HG02938 (cell line): ENCODE measurements at regions not wholly inside any gene's neighbourhood (a gene's known extent, or its start where the extent isn't known, plus 50 kb on each side); places are given as distances from the start of the nearest gene placed in this dataset.
A peak's percentile ranks its signal among the peaks of the same experiment; 100 is the strongest.

Source experiments
- ATAC-seq: cut with Tn5 transposase; IDR thresholded peaks from one replicate; pipeline ENCODE4 v1.9.1; 2021; ENCODE audit warnings: mild to moderate bottlenecking, moderate library complexity; ENCODE audit not compliant: unreplicated experiment

- ATAC-seq = no peak
Measured at GRCh38 chr5:56493766-56494165, 260.6 kb upstream of the ANKRD55 start.

GRCh38 chr5:56493308-56493707 is 260.2 kb upstream of the ANKRD55 start:
- ATAC-seq = no peak

GRCh38 chr5:56492812-56493211 is 259.7 kb upstream of the ANKRD55 start:
- no peak for ATAC-seq

GRCh38 chr5:56490971-56491468 is 257.9 kb upstream of the ANKRD55 start:
- no peak for ATAC-seq

GRCh38 chr5:56489272-56489671 is 256.1 kb upstream of the ANKRD55 start:
- ATAC-seq = no peak

- no peak for ATAC-seq
Measured at GRCh38 chr5:56487528-56488115, 254.5 kb upstream of the ANKRD55 start.

- ATAC-seq = no peak
Measured at GRCh38 chr5:56482363-56482762, 249.2 kb upstream of the ANKRD55 start.

GRCh38 chr5:56481428-56482357 is 248.6 kb upstream of the ANKRD55 start:
- ATAC-seq = no peak

DNA sequence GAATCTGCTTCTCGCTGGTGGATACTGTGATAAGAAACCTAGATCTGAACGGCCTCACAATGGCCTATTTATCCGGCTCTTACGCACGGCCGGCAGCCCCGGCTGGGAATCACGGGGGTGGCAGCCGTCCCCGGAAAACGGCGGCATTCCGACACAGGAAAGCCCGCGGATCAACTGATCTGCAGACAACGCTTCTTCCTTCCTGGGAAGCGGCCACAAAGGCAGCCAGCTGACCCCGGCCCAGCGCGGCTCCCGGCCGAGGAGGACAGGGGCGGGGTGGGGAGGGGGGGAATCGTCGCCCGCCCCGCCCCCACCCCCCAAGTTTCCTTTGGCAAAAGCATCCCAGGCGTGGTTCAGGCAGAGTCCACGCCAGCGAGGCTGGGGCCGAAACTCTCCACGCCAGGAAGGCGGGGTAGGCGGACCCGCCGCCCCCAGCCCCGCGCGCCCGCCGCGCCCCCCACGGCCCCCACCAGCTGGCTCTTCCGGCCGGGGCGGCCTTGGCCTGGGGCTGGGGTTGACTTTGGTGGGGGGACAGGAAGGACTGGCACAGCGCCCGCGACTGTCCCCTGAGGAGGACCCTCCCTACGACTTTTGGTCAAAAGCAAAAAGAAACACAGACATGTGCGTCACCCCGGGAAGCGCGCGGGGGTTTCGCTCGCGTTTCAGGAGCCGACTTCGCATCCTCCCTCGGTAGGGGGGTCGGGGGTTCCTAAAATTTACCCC is 247.7 kb upstream of the ANKRD55 start:
- ATAC-seq = peak; percentile 1

DNA sequence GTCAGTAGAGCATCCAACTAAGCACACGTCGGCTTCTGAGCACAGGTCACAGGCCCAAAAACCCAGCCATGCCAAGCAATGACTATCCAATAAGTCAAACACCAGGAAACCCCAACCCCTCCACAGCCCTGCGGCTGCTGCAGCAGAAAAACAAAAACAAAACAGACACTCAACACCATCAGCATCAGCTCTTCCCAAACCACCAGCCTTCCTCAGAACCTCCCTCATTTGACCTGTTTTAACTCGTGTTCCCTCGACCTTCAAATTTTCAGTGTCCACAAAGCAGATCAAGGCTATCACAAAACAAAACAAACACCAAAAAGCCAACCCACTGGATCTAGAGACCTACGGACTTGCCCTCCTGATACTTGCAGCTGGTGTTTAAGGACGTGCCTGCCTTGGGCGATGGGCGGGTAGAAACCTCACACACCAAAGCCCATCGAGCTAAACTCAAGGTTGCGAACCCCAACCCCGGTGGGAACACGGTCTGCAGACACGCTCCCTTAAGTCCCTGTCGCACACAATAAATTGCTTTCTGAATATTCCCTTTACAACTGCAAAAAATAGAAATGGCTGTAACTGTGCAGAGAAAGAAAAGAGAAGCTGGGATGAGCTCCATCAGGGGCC is 247.1 kb upstream of the ANKRD55 start:
- ATAC-seq = peak; percentile 18

- ATAC-seq = peak; percentile 46
Measured at GRCh38 chr5:56479696-56480077, 246.6 kb upstream of the ANKRD55 start.

- no peak for ATAC-seq
Measured at GRCh38 chr5:56479126-56479525, 246.0 kb upstream of the ANKRD55 start.

GRCh38 chr5:56478062-56478461 is 244.9 kb upstream of the ANKRD55 start:
- ATAC-seq = no peak

DNA sequence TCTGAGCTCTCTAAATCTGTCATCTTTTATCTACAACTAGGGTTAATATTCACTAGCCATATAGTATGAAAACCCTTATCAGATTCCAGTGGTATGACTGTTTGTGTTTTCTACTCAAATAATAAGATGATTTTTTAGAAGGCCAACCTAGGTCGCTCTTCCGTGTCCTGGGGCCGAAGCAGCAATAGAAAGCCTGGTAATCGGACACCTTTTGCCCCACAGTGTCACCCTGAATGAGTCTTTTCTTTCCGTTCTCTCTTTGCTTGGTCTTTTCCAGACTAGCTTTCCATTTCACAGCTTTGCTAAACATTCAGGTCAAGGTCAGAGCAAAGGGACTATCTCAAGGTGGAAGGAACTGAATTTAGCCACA is 243.3 kb upstream of the ANKRD55 start:
- ATAC-seq = no peak

DNA sequence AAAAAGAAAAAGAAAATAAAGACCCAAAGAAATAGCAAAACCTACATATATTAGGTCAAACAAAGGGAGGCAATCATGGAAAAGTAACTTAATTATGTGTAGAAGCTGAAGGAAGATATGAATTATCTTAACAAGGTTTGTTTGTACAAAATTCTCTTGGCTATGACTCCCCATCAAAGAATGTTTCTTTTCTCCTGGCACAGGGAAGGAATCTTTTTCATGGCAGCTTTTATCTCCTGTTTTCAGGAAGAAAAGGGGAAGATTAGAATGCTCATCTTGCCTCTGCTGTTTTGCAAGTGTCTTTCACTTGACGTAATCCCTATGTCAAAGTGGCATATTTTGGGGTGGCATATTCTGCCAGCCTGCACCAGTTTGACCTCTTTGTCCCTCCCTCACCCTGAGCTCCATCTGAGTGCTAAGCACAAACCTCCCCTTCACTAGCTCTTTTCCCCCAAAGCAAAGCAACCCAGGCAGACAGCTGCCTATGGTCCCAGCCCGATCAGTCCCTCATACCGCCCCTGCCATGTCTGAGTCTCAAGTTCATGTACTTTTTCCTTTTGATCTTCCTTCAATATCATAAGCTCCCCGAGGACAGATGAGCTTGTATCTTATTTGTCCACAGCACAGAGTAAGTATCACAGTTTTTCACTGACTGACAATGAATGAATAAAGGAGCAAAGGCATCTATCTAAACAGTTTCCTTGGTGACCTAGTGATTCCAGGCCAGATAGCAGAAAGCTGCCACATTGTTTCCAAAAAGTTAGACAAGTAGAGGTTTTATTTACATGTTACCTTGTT is 242.8 kb upstream of the ANKRD55 start:
- no peak for ATAC-seq

DNA sequence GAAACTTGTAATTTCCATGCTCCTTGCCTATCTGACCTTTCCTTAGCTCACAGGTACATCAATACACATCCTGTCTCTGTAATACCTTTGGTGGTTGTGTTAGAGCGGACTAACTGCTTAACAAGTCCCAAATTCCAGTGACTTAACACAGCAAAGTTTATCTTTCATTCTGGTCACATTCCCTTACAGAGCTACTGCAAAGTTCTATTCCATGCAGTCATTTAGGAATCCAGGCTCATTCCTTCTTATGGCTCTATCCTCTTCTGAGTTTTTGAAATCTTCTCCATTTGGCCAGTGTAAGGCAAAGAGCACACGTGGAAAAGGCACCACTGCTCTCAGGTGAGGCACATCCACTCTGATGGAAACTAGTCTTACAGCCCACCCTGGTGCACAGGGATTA is 238.6 kb upstream of the ANKRD55 start:
- ATAC-seq = no peak

DNA sequence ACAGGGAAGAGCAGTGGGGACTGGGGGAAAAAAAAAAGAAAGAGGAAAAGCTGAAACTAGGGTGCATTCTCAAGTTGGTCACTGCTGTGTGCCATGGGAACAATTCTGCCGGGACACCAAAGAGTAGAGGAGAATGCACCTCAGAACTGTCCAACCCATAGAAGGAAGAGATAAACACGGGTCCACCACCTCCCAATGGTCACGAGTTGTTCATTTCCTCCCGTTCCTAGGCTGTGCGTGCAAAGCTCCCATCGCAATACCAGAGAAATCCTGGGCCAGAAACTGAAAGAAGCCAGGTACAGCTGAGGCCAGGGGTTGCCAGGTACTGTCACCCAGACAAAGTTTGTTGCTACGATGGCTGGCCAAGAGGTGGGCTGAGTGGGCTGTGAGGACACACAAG is 236.9 kb upstream of the ANKRD55 start:
- ATAC-seq = no peak

DNA sequence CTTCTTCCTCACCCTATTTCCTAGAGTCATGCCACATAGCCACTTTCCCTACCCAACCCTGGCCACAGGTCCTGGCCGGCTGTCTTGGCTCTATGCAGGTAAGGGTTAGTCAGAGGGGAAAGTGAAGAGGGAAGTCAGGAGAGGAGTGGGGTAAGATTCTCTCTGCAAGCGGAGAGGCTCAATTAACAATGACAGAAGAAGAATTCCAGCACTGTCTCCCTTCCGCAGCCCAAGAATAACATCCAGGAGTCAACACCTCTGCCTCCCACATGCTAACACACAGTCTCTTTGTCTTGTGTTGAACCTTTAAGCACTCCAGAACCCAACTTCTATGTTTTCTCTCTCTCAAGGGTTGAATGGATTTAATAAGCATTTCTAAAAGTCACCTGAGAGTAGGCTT is 235.1 kb upstream of the ANKRD55 start:
- no peak for ATAC-seq

DNA sequence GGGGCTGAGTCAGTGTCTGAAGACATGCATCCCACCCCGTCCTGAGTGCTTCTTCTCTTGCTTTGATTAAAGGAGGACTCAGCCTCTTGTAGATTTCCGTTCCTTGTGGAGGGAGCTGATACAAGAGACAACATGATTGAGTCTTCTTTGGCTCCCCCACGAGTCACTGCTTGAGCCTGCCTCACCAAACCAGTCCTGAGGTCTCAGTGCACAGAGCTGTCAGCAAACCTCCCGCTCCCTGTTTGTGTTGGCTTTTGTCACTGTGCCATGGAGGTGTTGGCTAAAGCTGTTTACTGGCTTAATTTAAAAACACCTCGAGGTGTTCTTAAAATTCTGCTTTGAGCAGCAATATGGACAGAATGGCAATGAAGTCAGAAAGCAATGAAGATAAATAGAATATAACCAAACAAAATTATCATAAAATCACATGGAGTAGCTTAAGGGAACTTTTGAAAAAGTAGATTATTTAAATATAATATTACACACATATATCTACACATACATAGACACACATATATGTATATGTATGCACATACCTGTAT is 234.1 kb upstream of the ANKRD55 start:
- no peak for ATAC-seq
